ENCODE measurements at regions not wholly inside any gene's neighbourhood (a gene's known extent, or its start where the extent isn't known, plus 50 kb on each side); places are given as distances from the start of the nearest gene placed in this dataset.

DNA sequence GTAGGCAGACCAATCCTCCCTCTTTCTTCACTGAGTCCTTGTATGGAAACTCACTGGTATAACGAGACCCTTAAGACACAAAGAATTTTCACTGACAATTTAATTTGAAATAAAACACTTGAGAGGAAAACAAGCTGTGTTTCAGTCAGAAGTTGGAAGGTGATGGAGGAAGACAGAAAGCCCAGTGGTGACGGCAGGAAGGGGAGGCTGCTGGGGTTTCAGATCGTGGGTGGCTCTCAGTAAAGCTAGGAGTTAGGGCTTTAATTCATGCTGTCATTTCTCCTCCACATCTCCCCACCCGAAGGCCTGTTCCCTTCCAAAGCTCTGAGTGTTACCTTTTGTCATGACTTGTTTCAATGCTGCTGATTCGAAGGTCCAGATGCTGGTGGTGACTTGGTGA is 605.2 kb upstream of the DPP6 start:
- TF ChIP-seq, protein P1, sequence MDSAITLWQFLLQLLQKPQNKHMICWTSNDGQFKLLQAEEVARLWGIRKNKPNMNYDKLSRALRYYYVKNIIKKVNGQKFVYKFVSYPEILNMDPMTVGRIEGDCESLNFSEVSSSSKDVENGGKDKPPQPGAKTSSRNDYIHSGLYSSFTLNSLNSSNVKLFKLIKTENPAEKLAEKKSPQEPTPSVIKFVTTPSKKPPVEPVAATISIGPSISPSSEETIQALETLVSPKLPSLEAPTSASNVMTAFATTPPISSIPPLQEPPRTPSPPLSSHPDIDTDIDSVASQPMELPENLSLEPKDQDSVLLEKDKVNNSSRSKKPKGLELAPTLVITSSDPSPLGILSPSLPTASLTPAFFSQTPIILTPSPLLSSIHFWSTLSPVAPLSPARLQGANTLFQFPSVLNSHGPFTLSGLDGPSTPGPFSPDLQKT (IDR thresholded peaks at IDR 0.05; ENCODE audit: borderline replicate concordance, low read depth, low read length): no peak
- TF ChIP-seq BCL11A (tag by site-specific recombination; IDR thresholded peaks at IDR 0.05; ENCODE audit: low read depth) (no peak), ZNF239 (tag by site-specific recombination; IDR thresholded peaks at IDR 0.05) (no peak), ZNF140 (tag by site-specific recombination; IDR thresholded peaks at IDR 0.05) (no peak)
